EH (cell line): ENCODE measurements at regions not wholly inside any gene's neighbourhood (a gene's known extent, or its start where the extent isn't known, plus 50 kb on each side); places are given as distances from the start of the nearest gene placed in this dataset.
"Not testable (repeated sequence)": the region's sequence is repeated elsewhere in the genome, so short reads cannot be mapped to it uniquely, and the experiment has no call there.

Experiments used
- DNase-seq: peaks from one replicate; pipeline ENCODE4 v3.0.0-alpha.2; 2015; ENCODE audit warnings: low read depth

GRCh38 chr7:155395176-155395797 is 62.6 kb upstream of the EN2 start:
- DNase-seq: no peak

DNA sequence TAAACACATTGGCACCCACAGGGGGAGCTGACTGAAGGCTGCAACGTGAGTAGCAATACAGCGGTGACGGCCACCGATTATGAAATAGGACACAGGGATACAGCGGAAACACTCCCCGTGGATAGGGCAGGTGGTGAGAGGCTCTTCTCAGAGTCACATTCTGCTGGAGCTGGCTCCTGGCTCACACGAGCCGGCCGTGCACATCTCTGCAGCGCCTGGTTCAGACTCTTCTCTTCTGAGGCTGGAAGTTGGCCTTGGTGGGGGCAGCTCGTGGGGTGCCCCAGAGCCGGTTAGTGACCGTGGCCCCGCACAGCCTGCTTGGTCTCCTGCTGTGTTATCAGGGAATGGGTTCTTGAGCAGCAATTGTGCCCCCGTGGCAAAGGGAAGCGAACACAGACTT is 61.3 kb upstream of the EN2 start:
- no peak for DNase-seq

GRCh38 chr7:155397758-155398714 is 59.9 kb upstream of the EN2 start:
- DNase-seq: not testable (repeated sequence)

GRCh38 chr7:155398944-155399343 is 59.0 kb upstream of the EN2 start:
- DNase-seq: no peak

DNA sequence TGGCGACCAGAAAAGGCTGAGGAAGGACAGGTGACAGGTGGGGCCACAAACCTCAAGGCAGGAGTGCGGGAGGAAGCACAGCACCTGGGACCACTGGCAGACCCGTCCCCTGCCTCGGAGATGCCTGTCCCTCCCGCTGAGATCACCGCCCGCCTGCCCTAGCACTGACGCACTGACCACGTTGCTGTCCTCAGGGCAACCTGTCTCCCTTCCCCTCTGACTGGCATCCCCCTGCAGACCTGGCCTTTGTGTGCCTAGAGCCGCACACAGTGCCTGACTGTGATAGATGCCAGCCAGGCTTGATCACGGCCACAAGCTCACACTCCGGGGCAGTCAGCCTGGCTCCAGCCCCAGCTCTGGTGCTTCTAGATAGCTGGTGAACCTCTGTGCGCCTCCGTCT is 58.4 kb upstream of the EN2 start:
- no peak for DNase-seq

- no peak for DNase-seq
These were observed 56.7 kb upstream of the EN2 start for GRCh38 chr7:155401231-155401630.

DNA sequence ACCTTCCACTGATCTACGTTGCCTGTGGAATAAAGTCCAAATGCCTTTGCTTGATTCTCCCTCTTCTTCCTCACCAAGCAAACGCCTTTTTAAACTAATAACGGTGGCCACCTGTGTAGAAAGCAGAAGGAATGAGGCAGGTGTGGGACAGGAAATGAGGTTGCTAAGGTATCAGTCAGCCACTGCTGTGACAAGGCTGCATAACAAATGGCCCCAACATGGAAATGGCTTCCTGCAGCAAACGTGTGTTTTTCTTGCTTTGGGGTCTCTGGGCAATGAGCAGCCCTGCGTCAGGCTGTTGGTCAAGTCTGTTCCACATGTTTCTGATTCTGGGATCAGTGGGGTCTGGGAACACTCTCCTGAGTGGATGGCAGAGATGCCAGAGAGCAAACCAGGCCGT is 56.0 kb upstream of the EN2 start:
- no peak for DNase-seq

DNA sequence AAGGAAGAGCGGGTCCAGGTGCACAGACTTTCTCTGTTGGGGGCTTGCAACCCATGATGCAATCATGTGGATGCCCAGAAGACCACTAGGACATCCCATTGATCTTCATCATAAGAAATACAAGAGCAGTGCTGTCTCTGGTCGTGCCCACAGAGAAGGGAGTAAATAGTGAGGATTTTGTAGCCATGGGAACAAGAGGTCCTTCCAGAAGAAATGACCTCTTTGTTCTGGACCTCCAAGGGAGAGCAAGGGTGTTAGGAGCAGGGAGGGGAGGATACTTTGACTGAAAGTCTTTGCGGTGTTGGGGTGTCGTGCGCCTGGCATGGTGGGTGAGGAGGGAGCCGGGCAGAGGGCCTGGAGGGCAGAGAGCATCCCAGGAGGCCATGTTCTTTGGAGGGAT is 55.0 kb upstream of the EN2 start:
- DNase-seq: no peak

DNA sequence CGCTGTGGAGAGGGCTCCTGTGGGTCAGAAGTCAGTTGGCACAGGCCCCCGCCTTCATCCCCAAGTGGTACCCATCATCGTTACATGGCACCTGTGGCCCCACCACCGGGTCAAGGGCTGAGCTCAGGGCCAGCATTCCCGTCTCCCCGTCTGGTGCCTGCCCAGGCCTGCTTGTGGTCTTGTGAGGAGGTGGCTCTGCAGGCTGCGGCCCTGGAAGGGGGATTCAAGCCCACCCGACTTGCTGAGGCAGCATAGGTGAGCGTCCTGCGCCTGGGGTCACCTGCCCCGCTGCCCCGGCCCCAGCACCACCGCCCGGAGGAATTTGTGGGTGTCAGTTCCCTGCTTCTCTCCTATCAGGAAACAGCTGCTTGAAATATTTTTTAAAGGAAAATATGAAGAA is 53.0 kb upstream of the EN2 start:
- DNase-seq: no peak

- no peak for DNase-seq
These were observed 52.3 kb upstream of the EN2 start for GRCh38 chr7:155405399-155406318.

GRCh38 chr7:155407799-155408198 is 50.1 kb upstream of the EN2 start:
- DNase-seq: no peak
